Parathyroid adenoma (tissue), 2 donors: ENCODE measurements at regions not wholly inside any gene's neighbourhood (a gene's known extent, or its start where the extent isn't known, plus 50 kb on each side); places are given as distances from the start of the nearest gene placed in this dataset.
"Not testable (repeated sequence)": the region's sequence is repeated elsewhere in the genome, so short reads cannot be mapped to it uniquely, and the experiment has no call there.

Experiments used
- H2AFZ ChIP-seq: fragments of 300-600 bp; sonication (generic); one replicate; pipeline ENCODE4 v1.7.0; 2017; ENCODE audit warnings: antibody characterized with exemption, mild to moderate bottlenecking
- H3K27ac ChIP-seq: fragments of 300-600 bp; sonication (generic); one replicate; pipeline ENCODE4 v1.7.0; 2017
- H3K27me3 ChIP-seq: fragments of 300-600 bp; sonication (generic); one replicate; pipeline ENCODE4 v1.7.0; 2017; ENCODE audit warnings: low read length; ENCODE audit not compliant: control insufficient read depth, insufficient read depth
- H3K36me3 ChIP-seq: fragments of 300-600 bp; sonication (generic); one replicate; pipeline ENCODE4 v1.7.0; 2017; ENCODE audit warnings: low read length; ENCODE audit not compliant: control insufficient read depth, insufficient read depth
- H3K4me1 ChIP-seq: fragments of 300-600 bp; sonication (generic); one replicate; pipeline ENCODE4 v1.7.0; 2017; ENCODE audit warnings: control low read depth
- H3K4me2 ChIP-seq: fragments of 300-600 bp; sonication (generic); one replicate; pipeline ENCODE4 v1.7.0; 2017; ENCODE audit warnings: low read length
- H3K4me3 ChIP-seq: fragments of 300-600 bp; sonication (generic); one replicate; pipeline ENCODE4 v1.7.0; 2017; ENCODE audit warnings: low read depth, low read length
- H3K79me2 ChIP-seq: fragments of 300-600 bp; sonication (generic); one replicate; pipeline ENCODE4 v1.7.0; 2017; ENCODE audit warnings: control low read depth
- H3K9ac ChIP-seq: fragments of 300-600 bp; sonication (generic); one replicate; pipeline ENCODE4 v1.7.0; 2017; ENCODE audit warnings: mild to moderate bottlenecking
- H3K9me3 ChIP-seq: fragments of 300-600 bp; sonication (generic); one replicate; pipeline ENCODE4 v1.7.0; 2017; ENCODE audit warnings: low read length; ENCODE audit not compliant: control insufficient read depth
- CTCF ChIP-seq: fragments of 300-600 bp; sonication (generic); IDR thresholded peaks from one replicate; pipeline ENCODE4 v1.7.0; 2017; ENCODE audit warnings: antibody characterized with exemption, mild to moderate bottlenecking
- donor health status: primary hyperparathyroidism.

- H3K9ac ChIP-seq = no peak overlapping the region
- H3K36me3 ChIP-seq = no peaks in the 10 kb centered on the region
- TF ChIP-seq CTCF = no peak
Measured at GRCh38 chr10:4162571-4163286, 377.7 kb upstream of the KLF6 start.

GRCh38 chr10:4159173-4159572, 374.2 kb upstream of the KLF6 start:
- Histone ChIP-seq H3K79me2 (no peaks in the 10 kb centered on the region), H3K4me1 (no peaks in the 10 kb centered on the region), H3K4me2 (no peak overlapping the region), H3K27ac (no peak overlapping the region), H2AFZ (no peak overlapping the region), H3K9ac (no peak overlapping the region), H3K36me3 (no peaks in the 10 kb centered on the region), H3K4me3 (no peak overlapping the region), H3K9me3 (no peaks in the 10 kb centered on the region), H3K27me3 (no peaks in the 10 kb centered on the region)
- TF ChIP-seq CTCF = no peak

More at GRCh38 chr10:4162571-4163286, 377.7 kb upstream of the KLF6 start:
- no peak overlapping the region for H3K4me2 ChIP-seq
- no peaks in the 10 kb centered on the region for H3K9me3 ChIP-seq
- H3K4me1 ChIP-seq = no peaks in the 10 kb centered on the region
- no peaks in the 10 kb centered on the region for H3K27me3 ChIP-seq
- no peaks in the 10 kb centered on the region for H3K79me2 ChIP-seq
- H3K27ac ChIP-seq = no peak overlapping the region
- H3K4me3 ChIP-seq = no peak overlapping the region
- no peak overlapping the region for H2AFZ ChIP-seq

- Histone ChIP-seq H3K36me3 (no peaks in the 10 kb centered on the region), H3K4me1 (no peaks in the 10 kb centered on the region), H3K79me2 (no peaks in the 10 kb centered on the region), H3K27ac (no peak overlapping the region), H3K4me3 (no peak overlapping the region), H3K9ac (no peak overlapping the region), H2AFZ (no peak overlapping the region), H3K9me3 (no peaks in the 10 kb centered on the region), H3K4me2 (no peak overlapping the region), H3K27me3 (no peaks in the 10 kb centered on the region)
- no peak for TF ChIP-seq CTCF
Measured at GRCh38 chr10:4154191-4154715, 369.2 kb upstream of the KLF6 start.

- H3K36me3 ChIP-seq = no peaks in the 10 kb centered on the region
- no peaks in the 10 kb centered on the region for H3K4me1 ChIP-seq
- no peaks in the 10 kb centered on the region for H3K9me3 ChIP-seq
- H3K4me3 ChIP-seq = no peak overlapping the region
- no peak overlapping the region for H3K27ac ChIP-seq
- TF ChIP-seq CTCF = no peak
- H3K79me2 ChIP-seq = no peaks in the 10 kb centered on the region
- no peak overlapping the region for H3K9ac ChIP-seq
- H2AFZ ChIP-seq = no peak overlapping the region
- no peak overlapping the region for H3K4me2 ChIP-seq
- H3K27me3 ChIP-seq = no peaks in the 10 kb centered on the region
Measured at GRCh38 chr10:4151466-4151865, 366.5 kb upstream of the KLF6 start.

- TF ChIP-seq CTCF = no peak
- Histone ChIP-seq H2AFZ (no peak overlapping the region), H3K27me3 (no peaks in the 10 kb centered on the region), H3K4me1 (no peaks in the 10 kb centered on the region), H3K79me2 (no peaks in the 10 kb centered on the region), H3K4me3 (no peak overlapping the region), H3K9me3 (no peaks in the 10 kb centered on the region), H3K4me2 (no peak overlapping the region), H3K36me3 (no peaks in the 10 kb centered on the region), H3K27ac (no peak overlapping the region), H3K9ac (no peak overlapping the region)
Measured at GRCh38 chr10:4150676-4151075, 365.7 kb upstream of the KLF6 start.

GRCh38 chr10:4149460-4149859, 364.5 kb upstream of the KLF6 start:
- H3K27me3 ChIP-seq, H3K4me2 ChIP-seq, H3K4me3 ChIP-seq, H3K4me1 ChIP-seq, H3K9ac ChIP-seq, H3K27ac ChIP-seq, H3K79me2 ChIP-seq, H2AFZ ChIP-seq, H3K9me3 ChIP-seq, H3K36me3 ChIP-seq: not testable (repeated sequence)
